Panc1 (cell line): ENCODE measurements at regions not wholly inside any gene's neighbourhood (a gene's known extent, or its start where the extent isn't known, plus 50 kb on each side); places are given as distances from the start of the nearest gene placed in this dataset.

ENCODE experiments used
- CTCF ChIP-seq: fragments of 450-650 bp; IDR thresholded peaks from 2 replicates; pipeline ENCODE4 v1.5.1; 2017; ENCODE audit warnings: mild to moderate bottlenecking
- POLR2AphosphoS5 ChIP-seq: IDR thresholded peaks from 2 replicates; pipeline ENCODE4 v1.6.1; 2012; ENCODE audit warnings: mild to moderate bottlenecking, low read depth, low read length, moderate library complexity
- REST ChIP-seq, 2 experiments: IDR thresholded peaks; 2 replicates each; pipeline ENCODE4 v1.6.1; 2011 to 2012; ENCODE audit warnings: low read depth in 2 of 2, control low read depth in 1 of 2, low read length in 1 of 2, mild to moderate bottlenecking in 1 of 2, moderate library complexity in 1 of 2; ENCODE audit not compliant: insufficient read depth in 1 of 2
- TCF7L2 ChIP-seq: IDR thresholded peaks from 2 replicates; pipeline ENCODE4 v1.6.1; 2011; ENCODE audit warnings: mild to moderate bottlenecking, low read depth, low read length, inconsistent platforms

- TF ChIP-seq POLR2AphosphoS5 (no peak), CTCF (no peak), REST (IDR thresholded peaks at IDR 0.05; ENCODE audit: insufficient read depth in 1 of 2, low read depth in 2 of 2, low read length in 1 of 2) (no peak), TCF7L2 (no peak)
Observed at GRCh38 chr21:43302769-43303168, 124.2 kb downstream of the SIK1 start.
